GM12872 (cell line): ENCODE measurements at regions not wholly inside any gene's neighbourhood (a gene's known extent, or its start where the extent isn't known, plus 50 kb on each side); places are given as distances from the start of the nearest gene placed in this dataset.

Experiments used
- CTCF ChIP-seq: IDR thresholded peaks from 3 replicates; pipeline ENCODE4 v1.5.1; 2011; ENCODE audit warnings: low read depth, mild to moderate bottlenecking, low read length, moderate library complexity; ENCODE audit not compliant: insufficient read depth

GRCh38 chr7:118907911-118908527 is 683.5 kb downstream of the ANKRD7 start:
- TF ChIP-seq CTCF = no peak

GRCh38 chr7:118918556-118918955 is 694.1 kb downstream of the ANKRD7 start:
- TF ChIP-seq CTCF = no peak

GRCh38 chr7:118938845-118939244 is 714.3 kb downstream of the ANKRD7 start:
- TF ChIP-seq CTCF = no peak

GRCh38 chr7:118944271-118944670 is 719.8 kb downstream of the ANKRD7 start:
- TF ChIP-seq CTCF = no peak

GRCh38 chr7:118945911-118946682 is 721.6 kb downstream of the ANKRD7 start:
- TF ChIP-seq CTCF = no peak

- no peak for TF ChIP-seq CTCF
Measured at GRCh38 chr7:118948508-118948907, 724.0 kb downstream of the ANKRD7 start.

GRCh38 chr7:118949031-118949430 is 724.5 kb downstream of the ANKRD7 start:
- TF ChIP-seq CTCF = no peak
